RWPE1 (cell line): ENCODE measurements at regions not wholly inside any gene's neighbourhood (a gene's known extent, or its start where the extent isn't known, plus 50 kb on each side); places are given as distances from the start of the nearest gene placed in this dataset.
"Not testable (repeated sequence)": the region's sequence is repeated elsewhere in the genome, so short reads cannot be mapped to it uniquely, and the experiment has no call there.

Experiments used
- CTCF ChIA-PET: fragments of 350-600 bp; sonication (Branson Sonifier 250); formaldehyde crosslinking; extraction: SDS; loops from one replicate; lab custom pipeline; 2021; lab: Yijun Ruan, JAX
- POLR2A ChIA-PET: fragments of 400-600 bp; formaldehyde crosslinking; extraction: SDS; loops from one replicate; lab custom pipeline; 2020; ENCODE audit warnings: antibody characterized with exemption; ENCODE audit not compliant: low non-redundant PET; lab: Yijun Ruan, JAX
- DNase-seq: peaks from one replicate; pipeline ENCODE4 v3.0.0; 2012; ENCODE audit warnings: low spot score
- H3K27ac ChIP-seq: fragments of 450-650 bp; 2 replicates; pipeline ENCODE4 v1.5.1; 2017
- CTCF ChIP-seq: fragments of 450-650 bp; conservative IDR thresholded peaks from 2 replicates; pipeline ENCODE4 v1.5.1; 2017; ENCODE audit warnings: low read depth, mild to moderate bottlenecking

DNA sequence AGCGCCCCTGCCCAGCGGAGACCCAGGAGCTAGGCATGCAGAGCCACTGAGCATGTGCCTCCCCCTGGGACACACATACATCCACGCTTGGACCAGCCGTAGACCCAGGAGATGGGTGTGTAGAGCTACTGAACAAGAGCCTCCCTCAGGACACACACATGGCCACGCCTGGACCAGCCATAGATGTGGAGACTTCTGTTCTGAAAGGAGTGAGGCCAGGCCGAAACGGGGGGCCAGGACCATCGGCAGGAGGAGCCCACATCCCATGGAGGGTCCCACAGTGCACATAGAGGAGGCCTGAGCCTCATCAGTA, 340.4 kb downstream of the TCERG1L start:
- no peak for TF ChIP-seq CTCF
- no peak for DNase-seq
- CTCF ChIA-PET: interaction anchor here (0.6 kb wide), 1 partner anchor 23 kb away, joined by 3 read pairs; no protein-coding TSS in a partner anchor
- no peak overlapping the region for H3K27ac ChIP-seq
- POLR2A ChIA-PET: no interaction called here

DNA sequence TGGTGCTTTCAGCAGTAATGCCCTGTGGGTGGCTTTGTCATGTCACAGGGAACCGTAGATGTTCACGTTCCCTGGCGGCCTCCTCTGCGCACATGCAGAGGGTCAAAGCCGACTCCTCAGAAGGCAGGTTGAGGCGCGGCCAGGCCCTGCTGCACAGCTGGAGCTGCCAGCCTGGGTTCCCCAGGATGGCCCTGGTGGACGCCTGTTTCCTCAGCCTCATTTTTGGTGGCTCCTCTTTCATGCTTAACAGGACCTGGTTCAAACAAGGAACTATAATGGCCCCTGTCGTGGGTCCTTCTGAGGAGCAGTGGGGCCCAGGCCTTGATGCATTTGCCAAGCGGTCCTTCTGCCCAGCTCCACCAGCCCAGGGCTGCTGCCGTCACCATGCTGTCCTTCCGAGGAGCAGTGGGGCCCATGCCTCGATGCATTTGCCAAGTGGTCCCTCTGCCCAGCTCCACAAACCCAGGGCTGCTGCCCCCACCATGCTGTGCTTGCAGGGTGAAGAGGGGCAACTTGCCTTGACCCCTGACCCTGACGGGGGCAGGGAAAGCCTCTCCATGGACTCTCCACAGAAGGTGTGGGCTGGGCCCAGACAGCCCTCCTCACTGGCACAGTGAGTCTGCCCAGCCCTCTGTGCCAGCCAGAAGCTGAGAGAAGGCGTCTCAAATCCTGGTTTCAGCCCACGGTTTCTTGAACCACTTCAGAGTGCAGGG, 338.2 kb downstream of the TCERG1L start:
- POLR2A ChIA-PET: no interaction called here
- no peak overlapping the region for H3K27ac ChIP-seq
- DNase-seq: no peak
- no peak for TF ChIP-seq CTCF
- CTCF ChIA-PET: no interaction called here

- ChIA-PET POLR2A (no interaction called here), CTCF (no interaction called here)
- no peak for TF ChIP-seq CTCF
- no peak for DNase-seq
- no peak overlapping the region for H3K27ac ChIP-seq
These were observed 337.4 kb downstream of the TCERG1L start for GRCh38 chr10:130974166-130974565.

GRCh38 chr10:130975351-130975750, 336.2 kb downstream of the TCERG1L start:
- H3K27ac ChIP-seq, DNase-seq, POLR2A ChIA-PET, CTCF ChIA-PET: not testable (repeated sequence)

- no peak for TF ChIP-seq CTCF
- ChIA-PET POLR2A (no interaction called here), CTCF (interaction anchor here (0.7 kb wide), 1 partner anchor 18 kb away, joined by 3 read pairs; no protein-coding TSS in a partner anchor)
- no peak for DNase-seq
- H3K27ac ChIP-seq: no peak overlapping the region
These were observed 328.7 kb downstream of the TCERG1L start for GRCh38 chr10:130982802-130983201.

- TF ChIP-seq CTCF: no peak
- ChIA-PET CTCF (no interaction called here), POLR2A (no interaction called here)
- DNase-seq: no peak
- H3K27ac ChIP-seq: no peak overlapping the region
These were observed 327.8 kb downstream of the TCERG1L start for GRCh38 chr10:130983749-130984148.

DNA sequence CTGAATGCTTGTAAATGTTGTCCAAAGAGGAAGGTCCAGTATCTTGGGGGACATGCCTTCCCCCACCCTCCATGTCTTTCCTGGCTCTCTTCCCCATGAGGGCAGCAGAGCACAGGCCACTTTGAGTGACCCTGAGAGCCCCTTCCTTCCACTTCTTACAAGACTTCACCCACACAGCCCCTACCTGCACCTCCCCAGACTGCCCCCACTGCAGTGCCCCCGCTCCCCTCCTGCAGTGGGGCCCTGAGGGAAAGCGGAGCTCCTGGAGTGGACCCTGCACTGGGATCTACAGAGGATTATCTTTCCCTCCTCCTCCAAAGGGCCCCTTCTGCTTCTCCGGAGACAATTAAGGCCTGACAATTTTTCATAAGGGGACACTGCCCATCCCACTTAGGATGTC, 326.8 kb downstream of the TCERG1L start:
- no peak for DNase-seq
- ChIA-PET CTCF (interaction anchor here (0.7 kb wide), 1 partner anchor 120 kb away, joined by 4 read pairs; no protein-coding TSS in a partner anchor), POLR2A (no interaction called here)
- no peak overlapping the region for H3K27ac ChIP-seq
- no peak for TF ChIP-seq CTCF
